Stomach smooth muscle (tissue), 2 donors: ENCODE measurements at regions not wholly inside any gene's neighbourhood (a gene's known extent, or its start where the extent isn't known, plus 50 kb on each side); places are given as distances from the start of the nearest gene placed in this dataset.
"Not testable (repeated sequence)": the region's sequence is repeated elsewhere in the genome, so short reads cannot be mapped to it uniquely, and the experiment has no call there.

Source experiments
- H3K27ac ChIP-seq: one replicate; pipeline ENCODE4 v1.7.0; 2013; ENCODE audit warnings: mild to moderate bottlenecking, low read length, inconsistent platforms
- H3K27me3 ChIP-seq, 2 donors: one replicate each; pipeline ENCODE4 v1.7.0; 2013; ENCODE audit warnings: low read length in 2 of 2; ENCODE audit not compliant: insufficient read depth in 2 of 2, control insufficient read depth in 1 of 2
- H3K36me3 ChIP-seq, 2 donors: one replicate each; pipeline ENCODE4 v1.7.0; 2013; ENCODE audit warnings: low read length in 2 of 2; ENCODE audit not compliant: control insufficient read depth in 2 of 2, insufficient read depth in 2 of 2
- H3K4me1 ChIP-seq: one replicate; pipeline ENCODE4 v1.7.0; 2013; ENCODE audit warnings: low read length; ENCODE audit not compliant: control insufficient read depth, insufficient read depth
- H3K4me3 ChIP-seq, 2 donors: one replicate each; pipeline ENCODE4 v1.7.0; 2013; ENCODE audit warnings: low read length in 2 of 2
- H3K9ac ChIP-seq, 2 donors: one replicate each; pipeline ENCODE4 v1.7.0; 2013; ENCODE audit warnings: low read length in 2 of 2, mild to moderate bottlenecking in 1 of 2
- H3K9me3 ChIP-seq, 2 donors: one replicate each; pipeline ENCODE4 v1.7.0; 2013; ENCODE audit warnings: low read length in 2 of 2; ENCODE audit not compliant: control insufficient read depth in 2 of 2
- donor health status: healthy.
- donor health status: Pancreatic carcinoma.

GRCh38 chr1:187839873-187840272, 1011.1 kb downstream of the PLA2G4A start:
- H3K27ac ChIP-seq, result no peak overlapping the region
- H3K36me3 ChIP-seq, result no peaks in the 10 kb centered on the region
- H3K27me3 ChIP-seq, result no peaks in the 10 kb centered on the region
- H3K9me3 ChIP-seq, result no peaks in the 10 kb centered on the region
- H3K4me3 ChIP-seq, result no peak overlapping the region
- H3K4me1 ChIP-seq, result no peaks in the 10 kb centered on the region
- no peak overlapping the region for H3K9ac ChIP-seq

DNA sequence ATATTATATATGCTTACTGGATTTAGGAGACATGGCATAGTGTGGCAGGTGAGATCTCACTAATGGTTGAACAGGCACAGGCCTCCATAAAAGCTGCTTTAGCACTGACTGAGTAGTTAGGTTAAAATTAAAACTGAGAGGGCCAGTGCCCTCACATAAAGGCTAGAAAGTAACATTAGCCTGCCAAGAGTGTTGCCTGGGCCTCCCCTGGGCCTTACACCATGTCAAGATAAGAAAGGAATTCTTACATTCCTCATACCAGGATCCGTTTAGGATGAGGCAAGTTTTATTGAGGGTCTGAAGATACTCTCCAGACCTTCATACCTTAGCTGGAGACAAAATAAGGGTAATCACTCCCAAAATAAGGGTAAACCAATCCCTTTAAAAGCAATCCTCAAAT, 1011.8 kb downstream of the PLA2G4A start:
- Histone ChIP-seq H3K9ac (no peak overlapping the region), H3K4me1 (no peaks in the 10 kb centered on the region), H3K36me3 (no peaks in the 10 kb centered on the region), H3K27me3 (no peaks in the 10 kb centered on the region), H3K9me3 (no peaks in the 10 kb centered on the region), H3K27ac (no peak overlapping the region), H3K4me3 (no peak overlapping the region)

DNA sequence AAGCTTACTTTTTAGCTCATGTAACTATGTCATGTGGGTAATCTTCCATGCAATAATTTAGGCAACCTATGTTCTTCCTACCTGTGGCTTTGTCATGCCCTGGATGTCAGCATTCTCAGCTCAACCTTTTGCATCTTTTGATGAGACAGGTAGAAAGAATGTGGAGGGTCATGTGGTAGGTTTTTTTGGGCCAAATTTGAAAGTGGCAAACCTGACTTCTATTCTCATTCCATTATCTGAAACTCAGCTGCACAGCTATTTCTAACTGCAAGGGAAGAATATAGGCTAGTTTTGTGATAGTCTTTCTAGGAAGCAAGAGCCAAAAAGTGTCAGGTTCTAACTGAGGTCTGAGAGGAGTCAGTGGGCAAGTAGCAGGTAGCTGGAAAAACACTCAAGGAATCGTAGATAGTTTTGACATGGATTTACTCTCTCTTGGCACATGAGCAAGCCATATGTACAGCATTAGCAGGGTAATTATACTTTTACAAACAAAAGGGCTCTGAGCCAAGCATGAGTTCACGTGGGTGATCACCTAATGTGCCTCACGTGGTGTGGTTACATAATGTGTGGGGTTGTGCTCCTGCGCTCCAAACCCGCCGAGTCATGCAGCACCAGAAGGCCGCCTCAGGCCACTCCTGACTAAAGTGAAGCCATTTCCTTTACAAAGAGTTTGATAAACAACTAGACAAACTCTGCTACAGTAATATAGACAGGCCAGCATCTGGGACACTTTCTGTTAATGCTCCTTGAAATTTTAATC, 1013.8 kb downstream of the PLA2G4A start:
- H3K9ac ChIP-seq, result no peak overlapping the region
- H3K9me3 ChIP-seq, result no peaks in the 10 kb centered on the region
- no peaks in the 10 kb centered on the region for H3K4me1 ChIP-seq
- peak overlapping the region; percentile 3 for H3K27ac ChIP-seq
- H3K36me3 ChIP-seq, result no peaks in the 10 kb centered on the region
- no peak overlapping the region for H3K4me3 ChIP-seq
- no peaks in the 10 kb centered on the region for H3K27me3 ChIP-seq

- Histone ChIP-seq H3K36me3 (no peaks in the 10 kb centered on the region), H3K9ac (no peak overlapping the region), H3K27ac (no peak overlapping the region), H3K27me3 (no peaks in the 10 kb centered on the region), H3K4me1 (no peaks in the 10 kb centered on the region), H3K4me3 (no peak overlapping the region), H3K9me3 (no peaks in the 10 kb centered on the region)
Observed at GRCh38 chr1:187844313-187844712, 1015.6 kb downstream of the PLA2G4A start.

DNA sequence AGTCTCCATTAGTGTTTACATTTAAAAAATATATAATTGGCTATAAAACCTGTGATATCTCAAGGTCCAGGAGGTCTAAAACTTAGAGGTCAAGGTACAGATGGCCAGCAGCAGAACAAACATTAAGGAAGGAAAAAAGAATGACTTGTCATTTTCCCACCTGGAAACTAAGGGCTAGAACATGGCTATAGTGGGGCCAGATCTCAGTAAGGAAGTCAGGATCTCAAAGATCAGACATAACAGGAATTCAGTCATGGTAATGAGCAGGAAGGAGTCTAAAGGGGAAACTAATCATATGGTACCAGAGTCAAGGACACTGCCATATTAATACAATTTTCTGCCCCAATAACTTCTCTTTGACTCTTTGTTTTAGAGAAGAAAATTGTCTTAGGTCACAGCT, 1018.8 kb downstream of the PLA2G4A start:
- Histone ChIP-seq H3K27ac (no peak overlapping the region), H3K4me3 (no peak overlapping the region), H3K9ac (no peak overlapping the region), H3K36me3 (no peaks in the 10 kb centered on the region), H3K4me1 (no peaks in the 10 kb centered on the region), H3K9me3 (no peaks in the 10 kb centered on the region), H3K27me3 (no peaks in the 10 kb centered on the region)

- Histone ChIP-seq H3K9ac (no peak overlapping the region), H3K4me1 (no peaks in the 10 kb centered on the region), H3K36me3 (no peaks in the 10 kb centered on the region), H3K27ac (no peak overlapping the region), H3K4me3 (no peak overlapping the region), H3K27me3 (no peaks in the 10 kb centered on the region), H3K9me3 (no peaks in the 10 kb centered on the region)
Observed at GRCh38 chr1:187848321-187848720, 1019.6 kb downstream of the PLA2G4A start.

GRCh38 chr1:187850146-187850545, 1021.4 kb downstream of the PLA2G4A start:
- H3K27me3 ChIP-seq, H3K9ac ChIP-seq, H3K9me3 ChIP-seq, H3K4me1 ChIP-seq, H3K4me3 ChIP-seq, H3K36me3 ChIP-seq, H3K27ac ChIP-seq: not testable (repeated sequence)

- Histone ChIP-seq H3K4me1 (no peaks in the 10 kb centered on the region), H3K27ac (no peak overlapping the region), H3K4me3 (no peak overlapping the region), H3K36me3 (no peaks in the 10 kb centered on the region), H3K9ac (no peak overlapping the region), H3K9me3 (no peaks in the 10 kb centered on the region), H3K27me3 (no peaks in the 10 kb centered on the region)
Observed at GRCh38 chr1:187853505-187853904, 1024.8 kb downstream of the PLA2G4A start.

DNA sequence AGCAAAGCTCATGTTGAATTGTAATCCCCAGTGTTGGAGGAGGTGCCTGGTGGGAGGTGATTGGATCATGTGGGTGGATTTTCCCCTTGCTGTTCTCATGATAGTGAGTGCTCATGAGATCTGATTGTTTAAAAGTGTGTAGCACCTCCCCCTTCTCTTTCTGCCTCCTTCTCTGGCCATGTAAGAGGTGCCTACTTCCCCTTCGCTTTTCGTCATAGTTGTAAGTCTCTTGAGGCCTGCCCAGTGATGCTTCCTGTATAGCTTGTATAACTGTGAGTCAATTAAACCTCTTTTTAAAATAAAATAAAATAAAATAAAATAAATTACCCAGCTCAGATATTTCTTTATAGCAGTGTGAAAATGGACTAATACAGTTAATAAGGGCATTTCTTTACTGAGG, 1025.7 kb downstream of the PLA2G4A start:
- Histone ChIP-seq H3K36me3 (no peaks in the 10 kb centered on the region), H3K4me3 (no peak overlapping the region), H3K9ac (no peak overlapping the region), H3K4me1 (no peaks in the 10 kb centered on the region), H3K27ac (no peak overlapping the region), H3K27me3 (no peaks in the 10 kb centered on the region), H3K9me3 (no peaks in the 10 kb centered on the region)

- H3K4me3 ChIP-seq, result no peak overlapping the region
- no peaks in the 10 kb centered on the region for H3K27me3 ChIP-seq
- H3K9me3 ChIP-seq, result no peaks in the 10 kb centered on the region
- no peak overlapping the region for H3K27ac ChIP-seq
- no peaks in the 10 kb centered on the region for H3K4me1 ChIP-seq
- no peak overlapping the region for H3K9ac ChIP-seq
- H3K36me3 ChIP-seq, result no peaks in the 10 kb centered on the region
Observed at GRCh38 chr1:187862506-187862905, 1033.8 kb downstream of the PLA2G4A start.

DNA sequence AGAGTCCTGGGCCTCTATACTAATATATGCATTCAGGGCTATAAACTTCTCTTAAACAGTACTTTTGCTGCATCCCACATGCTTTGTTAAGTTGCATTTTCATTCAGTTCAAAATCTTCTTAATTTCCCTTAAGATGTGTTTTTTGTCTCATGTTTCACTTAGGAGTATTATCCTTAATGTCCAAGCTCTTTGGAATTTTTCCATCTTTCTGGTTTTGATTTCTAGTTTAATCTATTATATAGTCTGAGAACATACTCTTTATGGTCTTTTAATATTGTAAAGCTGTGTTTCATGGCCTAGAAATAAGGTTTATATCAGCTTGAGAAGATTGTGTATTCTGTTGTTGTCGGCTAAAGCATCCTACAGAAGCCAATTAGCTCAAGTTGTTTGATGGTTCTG, 1041.8 kb downstream of the PLA2G4A start:
- Histone ChIP-seq H3K36me3 (no peaks in the 10 kb centered on the region), H3K9me3 (no peaks in the 10 kb centered on the region), H3K4me1 (no peaks in the 10 kb centered on the region), H3K4me3 (no peak overlapping the region), H3K27ac (no peak overlapping the region), H3K9ac (no peak overlapping the region), H3K27me3 (no peaks in the 10 kb centered on the region)
